ENCODE measurements at regions not wholly inside any gene's neighbourhood (a gene's known extent, or its start where the extent isn't known, plus 50 kb on each side); places are given as distances from the start of the nearest gene placed in this dataset.
"Not testable (repeated sequence)": the region's sequence is repeated elsewhere in the genome, so short reads cannot be mapped to it uniquely, and the experiment has no call there.

DNA sequence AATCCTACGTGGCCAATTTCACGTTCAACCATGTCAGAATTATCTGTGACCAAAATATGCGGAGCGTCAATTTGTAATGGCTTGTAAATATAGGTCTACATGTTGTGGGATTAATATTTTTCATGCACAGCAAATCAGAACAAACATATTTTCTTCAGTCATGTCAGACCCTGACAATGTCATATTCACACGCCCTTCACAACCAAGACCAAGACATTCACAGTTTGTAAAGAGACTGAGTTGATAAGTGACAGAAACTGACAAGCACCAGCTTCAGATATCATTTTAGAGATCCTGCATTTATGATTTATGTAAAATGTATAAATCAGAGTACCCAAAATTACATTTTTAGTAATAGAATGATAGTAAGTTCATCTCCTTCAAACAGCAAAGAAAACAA, 57.3 kb upstream of the NOVA1 start:
- DNase-seq = no peak

DNA sequence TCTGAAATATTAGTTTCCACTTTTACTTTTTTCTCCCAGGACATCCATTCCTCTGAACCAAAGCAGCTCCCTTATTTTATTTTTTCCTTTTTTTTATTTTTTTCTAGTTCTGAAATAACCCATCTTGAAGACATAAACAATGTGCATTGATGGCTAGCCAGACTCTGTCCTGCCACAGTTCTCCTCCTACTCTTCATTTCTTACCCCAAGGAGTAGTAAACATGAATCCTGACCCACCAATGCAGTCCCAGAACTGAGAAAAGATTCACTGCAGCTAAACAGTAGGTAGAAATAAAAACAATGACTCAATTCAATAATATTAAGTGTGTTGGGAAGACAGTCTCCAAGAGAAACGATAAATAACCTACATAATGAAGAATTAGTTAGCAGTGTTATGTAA, 65.7 kb upstream of the NOVA1 start:
- no peak for DNase-seq

DNA sequence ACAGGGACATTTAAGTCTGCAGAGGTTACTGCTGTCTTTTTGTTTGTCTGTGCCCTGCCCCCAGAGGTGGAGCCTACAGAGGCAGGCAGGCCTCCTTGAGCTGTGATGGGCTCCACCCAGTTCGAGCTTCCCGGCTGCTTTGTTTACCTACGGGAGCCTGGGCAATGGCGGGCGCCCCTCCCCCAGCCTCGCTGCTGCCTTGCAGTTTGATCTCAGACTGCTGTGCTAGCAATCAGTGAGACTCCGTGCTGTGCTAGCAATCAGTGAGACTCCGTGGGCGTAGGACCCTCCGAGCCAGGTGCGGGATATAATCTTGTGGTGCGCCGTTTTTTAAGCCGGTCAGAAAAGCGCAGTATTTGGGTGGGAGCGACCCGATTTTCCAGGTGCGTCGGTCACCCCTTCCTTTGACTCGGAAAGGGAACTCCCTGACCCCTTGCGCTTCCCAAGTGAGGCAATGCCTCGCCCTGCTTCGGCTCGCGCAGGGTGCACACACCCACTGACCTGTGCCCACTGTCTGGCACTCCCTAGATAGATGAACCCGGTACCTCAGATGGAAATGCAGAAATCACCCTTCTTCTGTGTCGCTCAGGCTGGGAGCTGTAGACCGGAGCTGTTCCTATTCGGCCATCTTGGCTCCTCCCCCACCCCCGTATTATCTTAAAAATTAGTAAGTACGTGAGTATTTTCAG, 81.0 kb upstream of the NOVA1 start:
- DNase-seq = not testable (repeated sequence)

DNA sequence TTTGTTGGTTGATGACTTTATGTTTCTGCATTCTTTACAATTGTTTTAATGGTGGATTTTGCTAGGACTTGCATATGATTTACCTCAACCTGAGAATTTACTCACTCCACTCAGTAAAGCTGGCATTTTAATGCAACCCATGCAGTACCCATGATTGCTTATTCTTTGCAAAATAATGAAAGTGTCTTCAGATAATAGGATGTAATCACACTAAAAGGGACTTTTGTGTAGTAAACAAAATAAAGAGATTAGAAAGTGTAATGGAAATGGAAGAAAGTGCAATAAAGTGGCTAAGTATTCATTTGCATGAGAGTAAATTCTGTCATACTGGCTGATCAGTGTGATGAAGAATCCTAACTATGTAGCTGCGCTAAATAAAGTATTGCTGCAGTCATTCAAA, 87.6 kb upstream of the NOVA1 start:
- no peak for DNase-seq

DNA sequence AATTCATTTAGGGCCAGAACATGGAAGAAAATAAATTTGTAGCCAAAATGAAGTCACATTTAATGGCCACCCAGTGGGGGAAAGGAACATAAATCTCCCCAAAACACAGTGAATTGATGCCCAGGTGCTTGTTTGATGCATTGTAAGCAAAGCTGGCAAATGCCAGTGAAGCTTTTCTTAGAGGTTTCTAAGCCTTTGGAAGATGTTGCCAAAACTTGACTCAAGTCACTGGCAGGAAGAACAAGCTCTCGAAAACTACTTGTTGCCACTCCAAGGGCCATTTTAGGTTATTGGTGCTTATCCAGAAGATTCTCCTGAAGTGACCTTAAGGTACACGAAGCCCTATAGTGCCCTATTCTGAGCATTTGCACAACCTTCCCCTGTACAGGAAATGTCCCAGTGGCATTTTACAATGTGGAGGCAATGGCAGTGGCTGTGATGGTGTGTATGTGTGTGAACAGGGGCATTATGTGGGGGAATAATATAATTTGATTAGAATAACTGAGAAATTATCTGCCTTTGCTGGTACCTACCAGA, 89.5 kb upstream of the NOVA1 start:
- no peak for DNase-seq

DNA sequence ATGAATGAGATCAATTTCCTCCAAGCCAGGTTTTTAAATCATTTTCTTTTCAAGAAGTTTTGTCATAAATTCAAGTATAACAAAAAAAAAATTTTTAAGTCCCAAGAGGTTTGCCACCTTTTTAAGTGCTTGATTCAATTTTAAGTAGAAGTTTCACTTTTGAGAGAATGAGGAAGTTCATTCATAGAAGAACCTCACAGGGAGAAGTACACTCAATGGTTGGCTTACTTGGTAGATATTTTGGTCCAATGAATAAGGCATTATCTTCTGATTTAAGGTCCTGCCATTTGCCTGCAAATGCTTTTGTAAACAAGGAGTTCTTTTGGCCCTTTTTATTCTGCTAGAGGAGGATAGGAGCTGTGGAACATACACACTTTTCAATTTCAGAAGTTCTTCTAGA, 96.7 kb upstream of the NOVA1 start:
- DNase-seq = no peak

DNA sequence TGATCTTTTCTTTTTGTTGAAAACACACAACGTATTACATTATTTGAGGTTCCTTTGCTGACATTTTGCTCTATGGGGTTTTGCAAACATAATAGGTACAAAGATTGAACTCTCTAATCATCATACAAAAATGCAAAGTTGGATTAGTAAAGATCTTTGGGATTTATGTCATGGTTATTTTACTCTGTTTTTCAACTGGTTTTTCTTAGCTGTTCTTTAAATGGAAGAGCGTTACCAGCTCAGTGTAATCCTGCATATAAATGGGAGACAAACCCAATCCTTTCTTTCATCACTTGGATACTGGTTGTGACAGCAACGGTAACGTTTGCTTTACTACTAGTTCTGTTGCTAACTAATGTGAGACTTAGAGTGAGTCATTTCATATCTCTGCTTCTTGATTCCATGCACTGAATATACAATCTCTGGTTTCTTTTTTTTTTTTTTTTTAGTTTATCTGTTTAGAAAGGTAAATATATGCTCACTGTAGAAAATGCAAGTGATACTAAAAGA, 104.9 kb upstream of the NOVA1 start:
- DNase-seq = no peak

DNA sequence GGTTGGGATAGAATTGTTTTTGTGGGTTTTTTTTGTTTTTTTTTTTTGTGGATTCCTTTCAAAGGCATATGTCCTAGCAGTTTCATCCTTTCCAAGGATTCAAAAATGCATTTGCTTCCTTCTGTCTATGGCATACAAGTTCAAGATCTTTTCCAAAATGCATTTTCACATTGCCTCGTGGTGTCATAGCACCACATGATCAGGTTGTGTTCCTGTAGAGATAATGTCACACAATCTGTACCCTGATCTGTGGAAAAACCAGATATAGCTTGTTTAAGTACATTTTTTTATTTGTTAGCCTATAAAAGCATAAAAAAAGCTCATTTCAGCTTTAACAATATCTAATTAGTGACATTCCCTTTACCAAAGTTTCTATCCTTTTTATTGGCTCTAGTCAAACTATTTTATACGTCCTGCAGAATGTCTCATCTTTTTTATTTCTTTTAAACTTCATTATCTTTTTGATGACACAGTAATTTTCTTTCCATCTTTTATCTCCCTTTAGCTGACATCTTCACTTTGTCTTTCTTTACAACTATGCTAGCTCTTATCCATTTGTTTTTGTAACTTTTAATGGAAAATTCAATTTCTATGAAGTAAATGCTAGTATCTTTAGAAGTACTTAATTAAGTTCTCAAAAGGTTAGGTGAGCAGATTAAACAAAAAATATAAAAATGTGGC, 106.0 kb upstream of the NOVA1 start:
- DNase-seq = no peak

DNA sequence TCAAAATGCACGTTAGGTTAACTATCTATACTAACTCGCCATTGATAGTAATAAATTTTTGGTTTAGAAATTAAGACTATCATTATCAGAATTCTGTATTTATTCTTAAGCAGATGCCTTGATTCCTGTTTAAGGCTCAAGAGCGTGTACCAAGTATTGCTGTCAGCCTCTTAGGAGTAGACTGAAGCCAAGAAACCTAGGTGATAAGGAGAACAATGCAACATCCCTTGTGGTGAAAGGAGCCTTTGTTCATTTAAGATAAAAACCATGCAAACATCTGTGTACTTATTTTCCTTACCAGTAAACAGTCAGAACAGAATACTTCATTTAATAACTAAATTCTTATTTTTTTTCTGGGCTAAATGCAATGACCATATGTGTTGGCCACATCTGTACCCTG, 109.4 kb upstream of the NOVA1 start:
- DNase-seq = no peak

DNA sequence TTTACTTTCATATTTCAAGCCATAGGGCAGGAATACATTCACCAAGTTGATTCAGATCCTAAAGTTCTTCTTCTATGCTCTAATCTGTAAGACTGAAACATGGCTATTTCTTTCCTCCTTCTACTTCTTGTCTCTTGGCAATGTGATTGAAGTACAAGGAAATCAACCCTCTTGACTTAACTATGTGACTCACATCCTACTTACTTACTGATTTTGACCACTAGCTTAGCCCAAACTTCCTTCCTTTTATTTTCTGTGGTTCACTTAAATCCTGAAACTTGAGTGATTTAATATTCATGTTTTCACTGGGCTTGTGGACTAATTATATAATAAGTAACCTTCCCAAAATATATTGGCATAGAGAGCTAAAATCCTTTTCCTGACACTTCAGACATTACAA, 111.2 kb upstream of the NOVA1 start:
- DNase-seq = no peak

DNA sequence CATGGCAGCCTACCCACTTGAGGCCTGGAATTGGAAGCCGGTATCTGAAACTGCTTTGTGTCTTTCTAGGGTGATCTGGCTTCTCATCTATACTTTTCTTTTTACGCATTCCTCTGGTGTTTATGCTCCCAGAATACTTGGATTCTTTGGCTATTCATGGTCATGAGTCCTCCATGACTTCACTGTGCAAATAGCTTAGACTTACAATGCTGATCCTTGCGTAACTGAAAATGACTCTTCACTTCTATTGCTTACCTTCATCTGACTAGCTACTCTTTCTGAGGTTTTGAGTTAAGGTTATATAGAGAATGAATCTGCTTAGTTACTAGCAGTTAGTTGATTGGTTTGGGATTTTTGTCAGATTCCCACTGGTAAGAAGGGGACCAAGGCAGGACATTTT, 121.7 kb upstream of the NOVA1 start:
- no peak for DNase-seq

DNA sequence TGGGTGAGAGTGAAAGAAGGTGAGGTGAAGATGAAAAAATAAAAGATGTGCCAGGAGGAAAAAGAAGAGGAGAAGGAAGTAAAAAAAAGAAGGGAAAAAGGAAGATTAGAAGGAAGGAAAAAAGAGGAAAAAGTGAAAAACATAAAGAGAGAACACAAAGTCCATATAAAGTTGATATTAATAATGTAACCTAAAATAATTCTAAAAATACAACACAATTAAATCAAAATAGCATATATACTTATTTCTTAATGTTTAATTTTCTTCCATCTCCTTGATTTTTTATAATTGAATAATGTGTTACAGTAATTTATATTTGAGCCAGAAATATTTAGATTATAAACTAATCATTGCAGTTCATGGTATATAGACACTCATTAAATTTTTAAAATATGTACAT, 124.4 kb upstream of the NOVA1 start:
- no peak for DNase-seq

DNA sequence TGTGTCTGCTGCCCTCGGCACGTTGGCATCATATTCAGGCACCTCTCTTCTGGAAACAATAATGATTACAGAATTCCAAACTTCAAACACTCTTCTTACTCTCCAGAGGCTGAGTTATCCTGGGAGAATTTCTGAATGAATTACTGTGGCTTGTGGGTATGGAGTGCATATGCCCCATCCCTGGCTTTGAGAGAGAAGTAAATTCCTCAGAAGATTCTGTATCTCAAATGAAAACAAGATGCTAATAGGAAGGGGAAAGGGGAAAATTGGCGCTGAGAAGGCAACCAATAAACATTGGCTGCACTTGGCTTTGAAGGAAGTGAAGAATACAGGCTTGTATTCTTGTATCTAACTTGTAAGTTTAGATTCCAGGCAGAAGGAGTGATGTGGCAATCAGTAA, 132.0 kb upstream of the NOVA1 start:
- DNase-seq = no peak

DNA sequence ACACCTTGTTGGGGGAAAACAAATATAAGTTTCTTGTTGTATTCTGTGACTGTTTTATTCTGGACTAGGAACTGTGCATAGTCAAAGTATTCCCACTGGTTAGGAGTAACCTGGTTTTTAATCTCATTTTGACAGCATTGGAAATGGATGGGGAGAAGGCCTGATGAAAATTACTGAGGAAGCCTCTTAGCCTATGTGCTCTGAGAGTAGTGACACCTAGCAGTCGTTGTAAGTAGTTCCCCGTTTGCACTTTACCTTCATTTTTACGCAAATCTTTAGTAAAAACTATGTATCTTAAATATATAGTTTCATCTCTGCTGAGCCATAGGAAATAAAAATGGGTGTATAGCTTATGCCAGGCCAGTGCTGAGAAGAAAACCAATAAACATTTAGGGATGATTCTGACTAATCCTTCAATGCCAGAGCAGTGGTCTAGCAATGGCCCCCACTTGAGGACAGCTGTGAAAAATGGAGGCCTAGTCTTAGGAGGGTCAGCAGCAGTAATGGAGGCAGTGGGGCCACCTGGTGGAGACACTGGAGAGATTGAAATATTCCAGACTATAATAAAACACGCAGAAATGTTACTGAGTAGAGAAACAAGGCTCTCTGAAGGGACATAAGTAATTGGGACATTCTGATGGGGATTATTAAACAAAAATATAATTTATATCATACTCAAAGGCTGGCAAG, 133.2 kb upstream of the NOVA1 start:
- DNase-seq = peak; percentile 57

DNA sequence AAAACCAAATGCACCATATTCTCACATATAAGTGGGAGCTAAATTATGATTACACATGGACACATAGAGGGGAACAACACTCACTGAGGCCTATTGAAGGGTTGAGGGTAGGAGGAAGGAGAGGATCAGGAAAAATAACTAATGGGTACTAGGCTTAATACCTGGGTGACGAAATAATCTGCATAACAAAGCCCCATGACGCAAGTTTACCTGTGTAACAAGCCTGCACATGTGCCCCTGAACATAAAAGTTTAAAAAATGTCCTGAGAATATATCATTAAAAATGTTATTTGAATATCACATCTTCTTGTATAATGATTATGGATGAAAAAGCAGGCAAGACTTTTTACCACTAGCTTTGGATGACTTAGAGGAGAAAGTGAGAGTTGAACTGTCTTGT, 138.0 kb upstream of the NOVA1 start:
- DNase-seq = no peak

DNA sequence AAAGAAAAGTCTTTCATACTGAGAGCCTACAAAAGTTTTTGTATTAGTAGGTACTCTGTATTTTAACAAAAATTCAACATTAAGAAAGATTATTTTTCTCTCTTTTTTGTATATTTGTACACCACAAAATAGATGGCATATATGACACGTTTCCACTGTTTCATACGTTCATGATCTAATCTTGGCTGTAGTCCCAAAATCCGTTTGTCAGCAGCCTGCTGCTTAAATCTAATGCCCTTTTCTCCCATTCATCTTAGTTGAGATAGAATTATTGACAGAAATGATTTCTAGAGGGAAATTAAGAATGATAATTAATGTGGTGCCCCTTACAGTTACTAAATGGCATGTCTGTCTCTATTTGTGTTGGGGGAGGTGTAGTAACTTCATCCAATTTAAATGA, 140.7 kb upstream of the NOVA1 start:
- DNase-seq = no peak

DNA sequence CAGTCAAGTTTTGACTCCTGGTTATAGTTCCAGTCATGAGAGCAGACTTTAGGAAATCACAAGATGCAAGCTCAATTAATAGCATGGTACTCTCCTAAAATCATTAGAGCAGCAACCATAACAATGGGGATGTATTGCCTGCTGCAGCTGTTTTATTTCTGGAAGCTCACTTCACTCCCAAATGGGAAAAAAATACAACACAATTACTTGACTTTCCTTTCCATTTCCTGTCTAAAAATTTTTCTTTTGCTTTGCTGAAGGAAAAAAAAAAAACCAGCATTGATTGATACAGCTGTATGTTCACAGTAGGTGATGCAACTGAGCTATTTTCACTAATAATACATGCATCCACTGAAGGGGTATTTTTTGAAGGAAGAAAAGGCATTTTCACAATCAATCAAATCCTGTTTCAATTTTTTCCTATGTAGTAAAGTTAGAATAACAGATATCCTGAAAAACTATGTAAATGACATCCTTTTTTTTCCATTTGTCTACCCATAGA, 143.9 kb upstream of the NOVA1 start:
- DNase-seq = no peak

DNA sequence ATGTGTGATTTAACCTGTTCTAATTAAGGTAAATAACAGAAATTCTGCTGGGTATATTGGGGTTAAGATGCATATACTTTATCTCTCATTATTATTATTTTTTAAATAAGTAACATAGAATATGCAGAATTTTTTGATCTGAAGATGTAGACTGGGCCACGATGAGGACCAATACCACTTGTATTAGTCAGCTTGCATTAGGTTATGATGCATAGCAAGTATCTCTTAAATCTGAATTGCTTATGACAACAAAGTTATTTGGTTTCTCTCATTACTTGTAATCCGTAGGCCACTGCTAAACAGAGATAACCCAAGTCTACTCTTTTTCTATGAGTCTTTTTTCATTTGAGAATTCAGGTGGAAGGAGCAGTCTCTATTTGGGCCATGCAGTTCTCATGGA, 145.5 kb upstream of the NOVA1 start:
- DNase-seq = no peak

DNA sequence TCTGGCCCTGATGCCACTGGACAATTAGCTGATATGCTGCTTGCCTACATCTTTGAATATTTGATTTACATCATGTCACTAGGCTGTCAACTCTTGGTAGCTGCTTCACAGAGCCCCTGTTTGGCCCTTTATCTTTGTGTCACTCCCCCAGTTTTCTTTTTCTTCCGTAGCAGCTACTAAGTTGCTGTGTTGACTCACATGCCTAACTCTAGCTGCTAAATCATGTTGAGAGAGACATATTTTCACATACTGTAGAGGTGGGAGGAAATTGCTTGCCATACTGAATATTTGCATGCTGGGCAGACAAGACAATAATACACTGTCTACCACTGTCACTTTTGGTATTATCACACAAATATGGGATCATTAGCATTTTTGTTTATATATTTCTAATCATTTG, 147.1 kb upstream of the NOVA1 start:
- DNase-seq = no peak

DNA sequence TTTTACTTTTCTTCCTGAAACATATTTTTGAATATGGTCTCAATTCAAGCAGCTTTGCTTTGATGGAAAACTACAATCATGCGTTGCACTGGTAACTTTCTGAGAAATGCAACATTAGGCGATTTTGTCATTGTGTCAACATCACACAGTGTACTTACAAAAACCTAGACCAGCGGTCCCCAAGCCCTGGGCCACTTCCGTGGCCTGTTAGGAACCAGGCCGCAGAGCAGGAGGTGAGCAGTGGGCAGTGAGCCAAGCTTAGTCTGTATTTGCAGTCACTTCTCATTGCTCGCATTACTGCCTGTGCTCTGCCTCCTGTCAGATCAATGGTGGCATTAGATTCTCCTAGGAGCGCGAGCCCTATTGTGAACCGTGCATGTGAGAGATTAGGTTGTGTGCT, 163.7 kb upstream of the NOVA1 start:
- no peak for DNase-seq

DNA sequence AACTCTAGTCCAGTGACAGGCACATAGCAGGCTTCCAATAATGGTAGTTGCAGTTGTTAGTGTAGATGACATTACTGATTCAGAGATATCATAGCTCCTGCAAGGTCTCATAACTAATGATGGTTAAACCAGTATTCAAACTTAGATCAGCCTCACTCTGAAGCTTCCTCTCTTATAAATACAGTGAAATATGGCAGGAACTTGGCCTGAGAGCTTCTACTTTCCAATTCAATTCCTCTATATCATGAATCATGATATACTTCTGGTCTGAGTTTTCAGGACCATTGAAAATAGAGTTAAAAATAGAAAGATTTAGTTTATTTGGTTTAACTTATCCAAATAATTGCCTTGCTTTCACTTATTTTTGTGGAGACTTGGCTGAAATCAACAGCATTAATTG, 167.5 kb upstream of the NOVA1 start:
- DNase-seq = no peak

DNA sequence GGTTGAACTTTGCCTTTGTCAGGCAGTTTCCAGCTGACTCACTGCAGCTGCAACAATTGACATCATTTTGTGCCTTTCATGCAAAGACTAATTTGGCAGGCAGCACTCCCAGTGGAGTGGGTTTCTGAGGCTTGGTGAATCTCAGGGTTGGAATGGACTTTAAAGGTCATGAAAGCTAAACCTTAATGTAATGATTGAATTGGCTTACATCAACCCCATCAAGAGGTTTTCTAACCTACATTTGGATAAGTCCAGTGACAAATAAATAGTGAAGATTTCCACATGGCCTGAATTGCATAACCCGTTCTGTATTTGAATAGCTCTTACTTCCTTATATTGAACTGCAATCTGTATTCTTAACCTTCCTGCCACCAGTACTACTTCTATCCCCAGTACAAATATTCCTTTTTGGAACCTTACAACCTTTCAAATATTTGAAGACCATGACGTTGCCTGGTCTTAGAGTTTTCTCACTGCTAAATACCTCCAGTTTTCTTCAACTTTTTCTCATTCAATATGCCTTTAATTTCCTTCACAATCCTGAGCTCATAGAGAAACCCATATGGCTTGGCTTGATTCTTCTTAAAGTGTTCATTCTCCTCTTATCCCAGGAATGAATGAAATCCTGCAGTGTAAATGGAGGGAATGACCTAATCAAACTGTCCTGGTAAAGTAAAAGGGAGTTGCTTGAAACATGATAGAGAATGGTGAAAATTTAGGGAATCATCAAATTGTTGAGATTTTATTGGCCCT, 168.1 kb upstream of the NOVA1 start:
- no peak for DNase-seq

DNA sequence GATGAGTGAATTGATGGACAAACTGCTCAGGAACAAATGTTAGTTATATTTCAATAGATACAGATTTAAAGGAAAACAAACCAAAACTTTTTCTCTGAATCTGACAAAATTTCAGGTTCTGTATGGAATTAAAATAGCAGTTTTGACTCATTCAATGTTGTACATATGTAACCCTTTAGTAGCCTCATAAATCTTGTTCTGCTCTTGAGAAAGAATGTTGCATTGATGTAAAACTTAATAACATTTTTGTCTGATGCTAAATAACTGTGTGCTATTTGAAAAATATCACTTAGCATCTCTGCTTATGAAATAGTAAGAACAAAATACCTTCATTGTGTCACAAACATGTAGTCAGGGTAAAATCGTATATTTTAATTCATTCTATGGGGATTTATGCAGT, 168.9 kb upstream of the NOVA1 start:
- DNase-seq = no peak

Measured in NCI-H82 (cell line).